ENCODE measurements at regions not wholly inside any gene's neighbourhood (a gene's known extent, or its start where the extent isn't known, plus 50 kb on each side); places are given as distances from the start of the nearest gene placed in this dataset.

DNA sequence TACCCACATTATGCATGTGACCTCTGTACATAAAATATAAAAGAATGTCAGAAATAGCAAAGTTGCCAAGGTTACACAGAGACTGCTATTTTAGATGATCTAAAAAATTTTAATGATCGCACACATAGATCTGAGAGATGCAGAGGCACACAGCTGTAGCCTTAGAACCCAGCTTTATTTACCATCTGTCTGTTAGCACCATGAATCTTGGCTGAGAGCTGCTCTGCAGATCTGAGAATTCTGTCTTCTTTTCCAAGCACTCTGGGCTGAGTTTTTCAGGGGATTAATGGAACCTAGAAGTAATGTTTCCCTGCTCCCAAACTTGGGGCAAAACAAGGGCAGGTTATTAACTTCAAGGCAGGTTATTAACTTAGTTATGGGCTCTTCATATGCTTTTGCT, 248.7 kb upstream of the JAG1 start:
- H3K36me3 ChIP-seq = no peaks in the 10 kb centered on the region
- H3K4me3 ChIP-seq = no peak overlapping the region
- no peaks in the 10 kb centered on the region for H3K27me3 ChIP-seq
- ATAC-seq (peak; percentile 13), DNase-seq (peak in 2 of 4 donors; percentile 71 to 74)
- no peaks in the 10 kb centered on the region for H3K4me1 ChIP-seq
- intact Hi-C loops (cut with DNase I) = no loop called here
- no peaks in the 10 kb centered on the region for H3K9me3 ChIP-seq
- H3K27ac ChIP-seq = peak overlapping the region in 1 of 2 donors; percentile 41
- TF ChIP-seq CTCF (IDR thresholded peaks at IDR 0.05) = no peak

GRCh38 chr20:10922941-10923340, 249.1 kb upstream of the JAG1 start:
- H3K27me3 ChIP-seq = no peaks in the 10 kb centered on the region

GRCh38 chr20:10924644-10925201, 250.9 kb upstream of the JAG1 start:
- ATAC-seq (peak; percentile 64), DNase-seq (no peak)
- intact Hi-C loops (cut with DNase I) = no loop called here
- Histone ChIP-seq H3K4me1 (no peaks in the 10 kb centered on the region), H3K9me3 (no peaks in the 10 kb centered on the region), H3K27me3 (no peaks in the 10 kb centered on the region), H3K27ac (peak overlapping the region in 1 of 2 donors; percentile 1), H3K36me3 (no peaks in the 10 kb centered on the region), H3K4me3 (no peak overlapping the region)
- no peak for TF ChIP-seq CTCF (IDR thresholded peaks at IDR 0.05)

More at GRCh38 chr20:10922941-10923340, 249.1 kb upstream of the JAG1 start:
- intact Hi-C loops (cut with DNase I) = no loop called here
- Histone ChIP-seq H3K4me3 (no peak overlapping the region), H3K36me3 (no peaks in the 10 kb centered on the region), H3K4me1 (no peaks in the 10 kb centered on the region), H3K27ac (peak overlapping the region in 1 of 2 donors; percentile 41), H3K9me3 (no peaks in the 10 kb centered on the region)
- ATAC-seq (peak; percentile 56), DNase-seq (peak in 1 of 4 donors; percentile 58)
- TF ChIP-seq CTCF (IDR thresholded peaks at IDR 0.05) = no peak

DNA sequence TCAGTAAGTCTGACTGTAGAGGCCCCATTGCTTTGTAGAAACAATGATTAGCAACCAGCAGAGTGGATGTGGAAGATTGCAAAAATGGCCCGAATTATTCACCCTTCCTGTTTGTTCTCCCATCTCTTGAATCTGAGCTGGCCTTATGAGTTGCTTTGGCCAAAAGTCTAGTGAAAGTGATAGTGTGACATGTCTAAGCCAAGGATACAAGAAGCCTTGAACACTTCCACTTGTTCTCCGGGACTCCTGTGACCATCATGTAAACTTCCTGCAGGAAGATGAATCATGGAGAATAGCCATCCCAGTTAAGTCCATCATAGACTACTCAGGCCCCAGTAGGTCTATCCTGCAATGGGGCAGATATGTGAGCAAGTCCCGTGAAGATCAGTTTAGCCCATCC, 252.0 kb upstream of the JAG1 start:
- no peak for TF ChIP-seq CTCF (IDR thresholded peaks at IDR 0.05)

GRCh38 chr20:10927011-10927583, 253.3 kb upstream of the JAG1 start:
- intact Hi-C loops (cut with DNase I) = no loop called here
- DNase-seq = no peak
- Histone ChIP-seq H3K4me3 (no peak overlapping the region), H3K4me1 (no peaks in the 10 kb centered on the region), H3K27me3 (no peaks in the 10 kb centered on the region), H3K9me3 (no peaks in the 10 kb centered on the region), H3K27ac (no peak overlapping the region), H3K36me3 (no peaks in the 10 kb centered on the region)
- ATAC-seq = no peak
- no peak for TF ChIP-seq CTCF (IDR thresholded peaks at IDR 0.05)

More for the DNA sequence above, 252.0 kb upstream of the JAG1 start:
- Histone ChIP-seq H3K27me3 (no peaks in the 10 kb centered on the region), H3K27ac (no peak overlapping the region), H3K9me3 (no peaks in the 10 kb centered on the region), H3K4me1 (no peaks in the 10 kb centered on the region), H3K4me3 (no peak overlapping the region), H3K36me3 (no peaks in the 10 kb centered on the region)
- DNase-seq (no peak), ATAC-seq (no peak)
- intact Hi-C loops (cut with DNase I) = no loop called here
